B cell (primary cell): ENCODE measurements at regions not wholly inside any gene's neighbourhood (a gene's known extent, or its start where the extent isn't known, plus 50 kb on each side); places are given as distances from the start of the nearest gene placed in this dataset.

ENCODE experiments used
- EZH2 ChIP-seq: IDR thresholded peaks from 2 replicates; pipeline ENCODE4 v1.6.1; 2012; ENCODE audit warnings: borderline replicate concordance, low read depth, mild to moderate bottlenecking, moderate library complexity, low read length; ENCODE audit not compliant: insufficient read depth, poor library complexity, severe bottlenecking
- TF ChIP-seq, protein P1 (sequence below): fragments of 200-600 bp; IDR thresholded peaks from one replicate; pipeline ENCODE4 v1.8.0; 2022; ENCODE audit warnings: antibody characterized with exemption, mild to moderate bottlenecking

DNA sequence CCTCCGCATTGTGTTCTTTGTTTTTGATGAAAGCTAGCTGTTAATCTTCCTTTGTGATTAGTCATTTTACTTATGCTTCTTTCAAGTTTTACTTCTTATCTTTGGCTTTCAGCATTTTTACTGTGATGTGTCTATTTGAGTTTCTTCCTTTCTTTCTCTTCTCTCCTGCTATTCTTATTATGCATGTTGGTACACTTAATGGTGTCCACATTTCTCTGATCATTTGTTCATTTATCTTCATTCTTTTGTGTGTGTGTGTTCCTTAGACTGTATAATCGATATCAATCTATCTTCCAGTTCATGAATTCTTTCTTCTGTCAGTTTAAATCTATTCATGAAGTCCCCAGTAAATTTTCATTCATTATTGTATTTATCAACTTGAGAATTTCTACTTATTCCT, 1650.3 kb downstream of the BRINP3 start:
- TF ChIP-seq, protein P1, sequence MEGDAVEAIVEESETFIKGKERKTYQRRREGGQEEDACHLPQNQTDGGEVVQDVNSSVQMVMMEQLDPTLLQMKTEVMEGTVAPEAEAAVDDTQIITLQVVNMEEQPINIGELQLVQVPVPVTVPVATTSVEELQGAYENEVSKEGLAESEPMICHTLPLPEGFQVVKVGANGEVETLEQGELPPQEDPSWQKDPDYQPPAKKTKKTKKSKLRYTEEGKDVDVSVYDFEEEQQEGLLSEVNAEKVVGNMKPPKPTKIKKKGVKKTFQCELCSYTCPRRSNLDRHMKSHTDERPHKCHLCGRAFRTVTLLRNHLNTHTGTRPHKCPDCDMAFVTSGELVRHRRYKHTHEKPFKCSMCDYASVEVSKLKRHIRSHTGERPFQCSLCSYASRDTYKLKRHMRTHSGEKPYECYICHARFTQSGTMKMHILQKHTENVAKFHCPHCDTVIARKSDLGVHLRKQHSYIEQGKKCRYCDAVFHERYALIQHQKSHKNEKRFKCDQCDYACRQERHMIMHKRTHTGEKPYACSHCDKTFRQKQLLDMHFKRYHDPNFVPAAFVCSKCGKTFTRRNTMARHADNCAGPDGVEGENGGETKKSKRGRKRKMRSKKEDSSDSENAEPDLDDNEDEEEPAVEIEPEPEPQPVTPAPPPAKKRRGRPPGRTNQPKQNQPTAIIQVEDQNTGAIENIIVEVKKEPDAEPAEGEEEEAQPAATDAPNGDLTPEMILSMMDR: no peak
- no peak for TF ChIP-seq EZH2
